Glomerular visceral epithelial cell (primary cell): ENCODE measurements at regions not wholly inside any gene's neighbourhood (a gene's known extent, or its start where the extent isn't known, plus 50 kb on each side); places are given as distances from the start of the nearest gene placed in this dataset.

ENCODE experiments used
- DNase-seq: peaks from one replicate; pipeline ENCODE4 v3.0.0-alpha.2; 2016; ENCODE audit errors: extremely low spot score

GRCh38 chr9:129285979-129286772, 108.1 kb upstream of the IER5L start:
- no peak for DNase-seq

- no peak for DNase-seq
These were observed 107.3 kb upstream of the IER5L start for GRCh38 chr9:129285382-129285781.

- DNase-seq: no peak
These were observed 106.7 kb upstream of the IER5L start for GRCh38 chr9:129284607-129285291.

GRCh38 chr9:129283705-129284606, 105.9 kb upstream of the IER5L start:
- DNase-seq: no peak

- DNase-seq: no peak
These were observed 105.2 kb upstream of the IER5L start for GRCh38 chr9:129283291-129283691.

- no peak for DNase-seq
These were observed 104.7 kb upstream of the IER5L start for GRCh38 chr9:129282731-129283211.

- no peak for DNase-seq
These were observed 104.2 kb upstream of the IER5L start for GRCh38 chr9:129282272-129282671.

GRCh38 chr9:129281506-129282145, 103.6 kb upstream of the IER5L start:
- no peak for DNase-seq

- no peak for DNase-seq
These were observed 102.7 kb upstream of the IER5L start for GRCh38 chr9:129280623-129281271.

GRCh38 chr9:129280236-129280622, 102.2 kb upstream of the IER5L start:
- DNase-seq: no peak

- peak; percentile 75 for DNase-seq
These were observed 100.6 kb upstream of the IER5L start for GRCh38 chr9:129278391-129279237.

- DNase-seq: no peak
These were observed 98.6 kb upstream of the IER5L start for GRCh38 chr9:129276486-129277230.

- no peak for DNase-seq
These were observed 97.7 kb upstream of the IER5L start for GRCh38 chr9:129275626-129276247.

GRCh38 chr9:129273941-129274684, 96.1 kb upstream of the IER5L start:
- DNase-seq: no peak

- no peak for DNase-seq
These were observed 95.3 kb upstream of the IER5L start for GRCh38 chr9:129273136-129273895.

- no peak for DNase-seq
These were observed 94.4 kb upstream of the IER5L start for GRCh38 chr9:129272348-129273025.

- peak; percentile 83 for DNase-seq
These were observed 92.9 kb upstream of the IER5L start for GRCh38 chr9:129270903-129271431.
